Body of pancreas (tissue), 4 donors: ENCODE measurements at regions not wholly inside any gene's neighbourhood (a gene's known extent, or its start where the extent isn't known, plus 50 kb on each side); places are given as distances from the start of the nearest gene placed in this dataset.

Source experiments
- ATAC-seq: fragments of 150-250 bp; one replicate; pipeline ENCODE4 v1.9.1; 2016
- DNase-seq, 4 donors: peaks; one replicate each; pipeline ENCODE4 v3.0.0-alpha.2; 2019
- H3K27ac ChIP-seq, 4 donors: fragments of 200-600 bp; sonication (generic); 1 replicate in 3 of 4; 2 replicates in 1 of 4; pipeline versions ENCODE4 v1.5.1 to v1.6.1; 2016 to 2019; ENCODE audit warnings: mild to moderate bottlenecking in 1 of 4, mixed read lengths in 1 of 4, moderate library complexity in 1 of 4
- H3K27me3 ChIP-seq, 2 donors: fragments of 200-600 bp; sonication (generic); one replicate each; pipeline ENCODE4 v1.6.0; 2016; ENCODE audit warnings: mild to moderate bottlenecking in 1 of 2
- H3K36me3 ChIP-seq, 2 donors: fragments of 200-600 bp; sonication (generic); replicated peaks in 1 of 2; 2 replicates each; pipeline ENCODE4 v1.5.1; 2016; ENCODE audit warnings: low read depth in 2 of 2; ENCODE audit not compliant: insufficient read depth in 1 of 2
- H3K4me1 ChIP-seq: fragments of 200-600 bp; sonication (generic); one replicate; pipeline ENCODE4 v1.6.0; 2016
- H3K4me3 ChIP-seq, 2 donors: fragments of 200-600 bp; sonication (generic); 1 replicate in 1 of 2; 2 replicates in 1 of 2; pipeline ENCODE4 v1.5.1; 2016 to 2019
- H3K9me3 ChIP-seq, 3 donors: fragments of 200-600 bp; sonication (generic); 1 replicate in 2 of 3; 2 replicates in 1 of 3; pipeline ENCODE4 v1.5.1; 2016
- CTCF ChIP-seq, 7 experiments: fragments of 450-650 bp in 4 of 7; fragments of 200-600 bp in 3 of 7; sonication (generic) in 3 of 7; IDR thresholded peaks; one replicate each; pipeline ENCODE4 v1.5.1; 2016 to 2019; ENCODE audit warnings: antibody characterized with exemption in 7 of 7
- POLR2A ChIP-seq, 3 donors: fragments of 450-650 bp; IDR thresholded peaks; one replicate each; pipeline ENCODE4 v1.6.1; 2016; ENCODE audit warnings: antibody characterized with exemption in 3 of 3, mild to moderate bottlenecking in 2 of 3
- WGBS, 2 donors: methylation state at CpG; one replicate each; pipeline ENCODE4 v1.1.5; 2017; 5-methylcytosine and 5-hydroxymethylcytosine counted together
- intact Hi-C: fragments of 100-400 bp; cut with DNase I; formaldehyde crosslinking; loops from one replicate; pipeline ENCODE4 v1.15.1; 2023

GRCh38 chr13:40245567-40245966, 420.9 kb downstream of the FOXO1 start:
- no peak overlapping the region for H3K27ac ChIP-seq
- intact Hi-C loops = no loop called here
- H3K9me3 ChIP-seq = no peaks in the 10 kb centered on the region
- H3K4me3 ChIP-seq = no peak overlapping the region
- no peak for ATAC-seq
- no peaks in the 10 kb centered on the region for H3K36me3 ChIP-seq
- no peaks in the 10 kb centered on the region for H3K27me3 ChIP-seq
- WGBS, 2 donors = 50 to 65% methylated on average over 3 of the region's 3 CpGs
- TF ChIP-seq POLR2A (IDR thresholded peaks at IDR 0.05) = no peak
- no peak for DNase-seq
- H3K4me1 ChIP-seq = no peaks in the 10 kb centered on the region

- no peak overlapping the region for H3K4me3 ChIP-seq
- ATAC-seq = no peak
- H3K9me3 ChIP-seq = no peaks in the 10 kb centered on the region
- TF ChIP-seq CTCF (IDR thresholded peaks at IDR 0.05) (no peak), POLR2A (IDR thresholded peaks at IDR 0.05) (no peak)
- H3K27me3 ChIP-seq = no peaks in the 10 kb centered on the region
- intact Hi-C loops = no loop called here
- no peaks in the 10 kb centered on the region for H3K4me1 ChIP-seq
- no peaks in the 10 kb centered on the region for H3K36me3 ChIP-seq
- no peak overlapping the region for H3K27ac ChIP-seq
- DNase-seq = no peak
Measured at GRCh38 chr13:40247845-40248244, 418.6 kb downstream of the FOXO1 start.

GRCh38 chr13:40251343-40252032, 415.0 kb downstream of the FOXO1 start:
- Histone ChIP-seq H3K36me3 (no peaks in the 10 kb centered on the region), H3K4me3 (no peak overlapping the region), H3K4me1 (no peaks in the 10 kb centered on the region), H3K27me3 (no peaks in the 10 kb centered on the region), H3K9me3 (no peaks in the 10 kb centered on the region), H3K27ac (no peak overlapping the region)
- TF ChIP-seq POLR2A (IDR thresholded peaks at IDR 0.05) = no peak
- TF ChIP-seq CTCF (IDR thresholded peaks at IDR 0.05) = no peak
- ATAC-seq (no peak), DNase-seq (no peak)
- intact Hi-C loops = no loop called here
- 32 to 95% methylated on average over 1 of the region's 1 CpG for whole genome bisulfite sequencing, 2 donors

GRCh38 chr13:40252241-40252640, 414.2 kb downstream of the FOXO1 start:
- no peaks in the 10 kb centered on the region for H3K27me3 ChIP-seq
- WGBS, 2 donors = 89 to 93% methylated on average over 3 of the region's 3 CpGs
- no peak overlapping the region for H3K4me3 ChIP-seq
- no peak for DNase-seq
- no peak overlapping the region for H3K27ac ChIP-seq
- TF ChIP-seq CTCF (IDR thresholded peaks at IDR 0.05) (no peak), POLR2A (IDR thresholded peaks at IDR 0.05) (no peak)
- intact Hi-C loops = no loop called here
- H3K4me1 ChIP-seq = no peaks in the 10 kb centered on the region
- no peak for ATAC-seq
- no peaks in the 10 kb centered on the region for H3K36me3 ChIP-seq
- no peaks in the 10 kb centered on the region for H3K9me3 ChIP-seq

GRCh38 chr13:40252676-40253075, 413.8 kb downstream of the FOXO1 start:
- ATAC-seq = no peak
- intact Hi-C loops = no loop called here
- TF ChIP-seq POLR2A (IDR thresholded peaks at IDR 0.05) = no peak
- no peak for TF ChIP-seq CTCF (IDR thresholded peaks at IDR 0.05)
- Histone ChIP-seq H3K4me1 (no peaks in the 10 kb centered on the region), H3K27ac (no peak overlapping the region), H3K9me3 (no peaks in the 10 kb centered on the region), H3K27me3 (no peaks in the 10 kb centered on the region), H3K36me3 (no peaks in the 10 kb centered on the region), H3K4me3 (no peak overlapping the region)
- no peak for DNase-seq
- 56 to 69% methylated on average over 3 of the region's 3 CpGs for WGBS, 2 donors
